Activated CD4-positive, alpha-beta T cell treated with anti-CD3 and anti-CD28 coated beads, Interleukin-2, amount 50 U/mL, for 16 hours (primary cell): ENCODE measurements at regions not wholly inside any gene's neighbourhood (a gene's known extent, or its start where the extent isn't known, plus 50 kb on each side); places are given as distances from the start of the nearest gene placed in this dataset.
A peak's percentile ranks its signal among the peaks of the same experiment; 100 is the strongest.

Experiments
- DNase-seq: peaks from one replicate; pipeline ENCODE4 v3.0.0-alpha.2; 2020

DNA sequence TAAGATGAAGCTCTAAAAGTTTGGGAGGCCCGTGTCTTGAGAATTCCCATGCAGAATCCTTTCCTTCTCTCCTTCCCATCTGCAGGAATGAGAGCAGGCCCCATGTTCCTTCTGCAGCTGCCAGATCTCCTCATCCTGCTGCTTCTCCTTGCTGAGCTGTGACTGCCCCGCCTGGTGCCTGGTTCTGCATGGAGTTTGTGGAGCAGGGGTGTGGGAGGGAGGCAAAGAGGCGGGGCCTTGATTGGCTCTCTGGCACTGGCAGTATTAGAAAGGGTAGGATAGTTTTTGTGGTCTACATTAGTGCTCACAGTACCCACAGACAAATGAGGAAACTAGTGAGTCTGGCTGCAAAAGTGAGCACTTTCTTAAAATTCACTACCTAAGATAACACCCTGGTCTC, 91.1 kb upstream of the CLPB start:
- DNase-seq: no peak

DNA sequence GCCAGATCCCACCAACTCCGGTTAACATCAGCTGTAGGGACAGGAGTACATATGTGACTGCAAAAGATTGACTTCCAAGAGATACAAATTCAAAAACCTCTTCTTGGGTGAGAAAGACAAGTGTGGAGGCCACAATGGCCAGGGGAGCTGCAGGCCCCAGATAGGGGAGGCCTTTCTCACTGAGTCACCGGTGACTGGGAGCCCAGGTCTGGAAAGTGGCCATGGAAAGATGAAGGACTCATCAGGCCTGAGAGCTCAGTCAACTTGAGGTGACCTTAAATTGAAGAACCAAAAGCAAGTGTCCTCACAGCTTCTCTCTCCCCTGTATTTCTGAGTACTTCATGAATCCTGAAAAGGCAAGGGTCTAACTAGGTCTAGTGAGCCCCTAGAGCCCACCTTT, 90.4 kb upstream of the CLPB start:
- DNase-seq: no peak

GRCh38 chr11:72523991-72524390, 89.7 kb upstream of the CLPB start:
- no peak for DNase-seq

DNA sequence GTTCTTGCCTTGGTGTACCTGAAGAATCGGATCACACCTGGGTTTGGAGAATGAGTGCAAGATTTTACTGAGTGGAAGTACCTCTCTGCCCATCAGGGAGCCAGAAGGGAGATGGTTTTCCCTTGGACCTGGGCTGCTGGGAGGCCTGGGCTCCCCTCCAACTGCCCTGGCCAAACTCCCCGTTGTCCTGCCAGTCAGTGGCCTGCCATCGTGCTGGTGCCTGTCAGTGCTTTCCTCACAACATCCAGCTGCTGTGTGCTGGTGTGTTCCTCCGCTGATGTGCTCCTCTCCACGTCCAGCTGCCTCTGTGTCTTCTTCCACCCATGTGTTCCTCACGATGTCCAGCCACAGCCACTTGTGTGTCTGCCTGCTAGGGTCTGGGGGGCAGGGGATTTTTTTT, 87.9 kb upstream of the CLPB start:
- no peak for DNase-seq

DNA sequence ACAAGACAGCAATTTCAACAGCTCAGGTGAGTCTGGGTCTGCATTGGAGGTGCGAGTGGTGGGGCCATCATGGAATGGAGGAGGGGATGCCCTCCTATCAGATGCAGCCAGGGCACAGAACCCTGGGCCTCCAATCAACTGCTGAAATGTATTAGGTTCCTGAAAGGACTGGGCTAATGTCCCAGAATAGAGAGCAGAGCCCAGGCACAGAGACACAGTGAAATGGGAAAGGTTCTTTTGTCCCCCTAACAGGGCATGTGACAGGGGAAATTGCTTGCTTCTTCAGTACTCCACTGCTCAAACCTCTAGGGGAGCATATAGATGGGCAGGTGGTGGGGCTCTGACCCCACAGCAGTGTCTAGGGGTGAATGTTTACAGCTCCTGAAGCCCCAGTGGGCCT, 87.3 kb upstream of the CLPB start:
- DNase-seq: no peak

GRCh38 chr11:72520815-72521214, 86.5 kb upstream of the CLPB start:
- DNase-seq: no peak

GRCh38 chr11:72519882-72520281, 85.6 kb upstream of the CLPB start:
- peak; percentile 68 for DNase-seq

DNA sequence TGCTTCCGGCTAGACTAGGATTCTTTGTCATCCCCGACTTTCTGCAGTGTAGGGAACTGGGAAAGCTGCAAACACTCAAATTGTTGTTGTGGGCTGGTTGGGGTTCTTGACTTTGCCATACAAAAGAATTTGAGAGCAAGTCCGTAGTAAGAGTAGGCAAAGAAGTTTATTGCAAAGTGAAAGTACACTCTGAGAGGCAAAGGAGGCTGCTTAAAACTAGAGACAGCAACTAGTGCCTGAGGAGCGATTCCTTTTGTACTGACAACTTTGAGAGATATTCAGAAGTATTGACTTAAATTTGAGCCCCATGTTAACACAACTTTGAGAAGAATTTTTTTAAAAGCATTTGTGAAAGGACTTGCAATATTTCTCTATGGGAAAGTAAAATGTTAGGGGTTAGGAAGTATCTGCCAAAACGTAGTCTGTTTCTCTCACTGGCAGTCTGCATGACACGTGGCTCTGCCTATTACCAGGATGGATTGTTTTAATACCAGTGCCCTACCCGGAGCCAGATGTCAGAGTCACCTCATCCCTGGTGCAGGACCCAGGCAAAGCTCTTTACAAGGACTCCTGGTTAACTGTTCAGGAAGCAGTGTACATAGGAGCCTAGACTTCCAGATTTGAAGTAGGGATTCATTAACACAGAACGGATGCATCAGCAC, 85.0 kb upstream of the CLPB start:
- DNase-seq: peak; percentile 24

DNA sequence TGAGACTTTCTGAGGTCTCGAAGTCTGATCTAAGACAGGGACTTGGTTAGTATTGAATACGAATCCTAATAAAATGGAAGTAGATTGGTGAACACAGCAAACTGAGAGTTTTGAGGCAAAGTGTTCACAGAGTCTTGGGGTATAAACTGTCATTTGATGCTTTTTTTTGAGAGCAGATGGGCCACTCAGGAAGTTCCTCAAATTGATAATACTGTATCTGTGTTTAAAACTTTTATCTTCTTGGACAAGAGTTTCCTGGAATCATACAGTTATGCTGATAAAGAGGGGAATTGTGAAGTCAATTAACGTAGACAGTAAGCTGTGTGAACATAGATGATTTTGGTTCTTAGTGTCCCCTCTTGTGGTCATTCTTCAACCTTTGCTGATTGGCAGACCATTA, 80.0 kb upstream of the CLPB start:
- DNase-seq: no peak

GRCh38 chr11:72513411-72513810, 79.1 kb upstream of the CLPB start:
- no peak for DNase-seq

- no peak for DNase-seq
Observed at GRCh38 chr11:72512956-72513355, 78.6 kb upstream of the CLPB start.

- DNase-seq: no peak
Observed at GRCh38 chr11:72511393-72512047, 77.2 kb upstream of the CLPB start.

GRCh38 chr11:72507050-72507449, 72.7 kb upstream of the CLPB start:
- DNase-seq: no peak

DNA sequence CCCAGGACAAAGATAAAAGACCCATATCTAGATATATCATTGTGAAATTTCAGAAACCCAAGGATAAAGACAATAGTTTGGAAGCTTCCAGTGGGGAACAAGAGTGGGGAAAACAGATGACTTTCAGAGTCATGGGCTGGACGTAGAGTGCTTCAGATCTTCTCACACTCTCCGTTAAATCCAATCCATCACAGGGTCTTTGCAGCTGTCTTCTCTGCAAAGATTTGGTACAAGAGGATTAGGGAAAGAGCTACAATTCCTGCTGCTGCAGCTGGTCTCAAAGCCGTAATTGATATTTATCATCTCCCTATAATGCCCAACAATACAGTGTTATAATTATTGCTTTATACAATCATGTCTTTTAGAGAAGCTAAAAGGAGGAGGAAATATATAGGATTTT, 63.4 kb upstream of the CLPB start:
- no peak for DNase-seq

- no peak for DNase-seq
Observed at GRCh38 chr11:72494109-72494429, 59.7 kb upstream of the CLPB start.

DNA sequence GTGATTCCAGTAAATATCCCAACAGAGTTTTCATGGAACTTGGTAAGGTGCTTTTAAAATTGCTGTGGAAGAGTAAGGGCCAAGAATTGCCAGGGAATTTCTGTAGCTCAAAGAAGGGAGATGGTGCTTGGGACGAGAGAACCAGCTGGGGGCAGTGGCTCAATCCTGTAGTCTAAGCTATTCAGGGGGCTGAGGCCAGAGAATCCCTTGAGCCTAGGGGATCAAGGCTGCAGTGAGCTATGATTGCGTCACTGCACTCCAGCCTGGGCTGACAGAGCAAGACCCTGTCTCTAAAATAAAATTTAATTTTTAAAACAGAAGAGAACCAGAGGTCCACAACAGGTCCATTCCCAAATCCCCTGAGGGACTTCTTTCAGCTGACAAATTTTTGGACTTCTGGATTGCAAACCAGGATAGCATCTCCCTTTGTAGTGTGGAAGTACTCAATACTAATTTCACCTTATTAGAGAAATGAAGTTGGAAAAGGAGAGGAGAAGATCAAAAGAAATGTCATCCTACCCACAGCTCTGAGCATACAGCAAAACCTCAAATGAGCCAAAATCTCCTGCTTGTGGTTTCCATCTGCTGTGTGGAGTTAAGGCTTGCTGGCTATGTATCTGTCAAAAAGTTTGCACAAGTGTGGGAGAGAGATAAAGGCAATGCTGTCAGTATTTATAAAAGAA, 59.2 kb upstream of the CLPB start:
- peak; percentile 8 for DNase-seq

DNA sequence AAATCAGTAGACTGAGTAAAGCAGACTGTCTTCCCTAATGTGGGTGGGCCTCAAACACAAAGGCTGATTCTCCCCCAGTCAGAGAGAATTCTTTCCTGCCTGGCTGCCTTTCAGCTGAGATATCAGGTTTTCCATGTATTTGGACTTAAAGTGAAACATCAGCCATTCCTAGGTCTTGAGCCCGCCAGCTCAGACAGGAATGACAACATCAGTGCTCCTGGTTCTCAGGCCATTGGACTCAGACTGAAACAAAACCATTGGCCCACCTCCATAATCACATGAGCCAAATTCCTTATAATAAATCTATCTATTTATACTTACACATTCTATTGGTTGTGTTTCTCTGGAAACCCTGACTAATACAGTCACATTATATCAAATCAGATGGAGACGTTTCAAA, 56.7 kb upstream of the CLPB start:
- no peak for DNase-seq
